Right lobe of liver (tissue), 4 donors: ENCODE measurements at regions not wholly inside any gene's neighbourhood (a gene's known extent, or its start where the extent isn't known, plus 50 kb on each side); places are given as distances from the start of the nearest gene placed in this dataset.

ENCODE experiments used
- POLR2A ChIP-seq: fragments of 450-650 bp; IDR thresholded peaks from one replicate; pipeline ENCODE4 v1.6.1; 2017; ENCODE audit warnings: antibody characterized with exemption, mild to moderate bottlenecking
- TF ChIP-seq, protein P1 (sequence below), 4 donors: fragments of 200-600 bp in 3 of 4; fragments of 450-650 bp in 1 of 4; IDR thresholded peaks; one replicate each; pipeline versions ENCODE4 v1.5.1 to v1.8.0; 2016 to 2022; ENCODE audit warnings: antibody characterized with exemption in 4 of 4, mild to moderate bottlenecking in 2 of 4
- donor health status: DM: no; HTN: no; CAD: no.
- donor health status: DM: no; HTN: no; CAD: no.
- donor health status: DM: no; HTN: yes; CAD: no.

DNA sequence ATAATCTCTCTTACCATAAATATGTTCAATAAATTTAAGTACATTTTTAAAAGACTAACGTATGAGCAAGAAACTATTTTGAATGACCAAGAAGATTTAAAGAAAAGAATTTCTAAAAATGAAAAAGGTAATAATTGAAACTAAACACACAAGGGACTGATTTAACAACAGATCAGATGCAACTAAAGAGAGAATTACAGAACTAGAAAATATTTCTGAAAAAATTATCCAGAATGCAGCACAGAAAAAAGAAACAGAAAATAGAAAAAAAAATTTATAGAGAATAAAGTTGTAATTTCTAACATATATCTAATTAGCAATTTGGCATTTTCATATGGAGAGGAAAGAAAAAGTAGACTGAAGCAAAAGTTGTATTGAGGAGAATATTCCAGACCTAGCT lies 269.3 kb downstream of the TLE1 start:
- TF ChIP-seq, protein P1, sequence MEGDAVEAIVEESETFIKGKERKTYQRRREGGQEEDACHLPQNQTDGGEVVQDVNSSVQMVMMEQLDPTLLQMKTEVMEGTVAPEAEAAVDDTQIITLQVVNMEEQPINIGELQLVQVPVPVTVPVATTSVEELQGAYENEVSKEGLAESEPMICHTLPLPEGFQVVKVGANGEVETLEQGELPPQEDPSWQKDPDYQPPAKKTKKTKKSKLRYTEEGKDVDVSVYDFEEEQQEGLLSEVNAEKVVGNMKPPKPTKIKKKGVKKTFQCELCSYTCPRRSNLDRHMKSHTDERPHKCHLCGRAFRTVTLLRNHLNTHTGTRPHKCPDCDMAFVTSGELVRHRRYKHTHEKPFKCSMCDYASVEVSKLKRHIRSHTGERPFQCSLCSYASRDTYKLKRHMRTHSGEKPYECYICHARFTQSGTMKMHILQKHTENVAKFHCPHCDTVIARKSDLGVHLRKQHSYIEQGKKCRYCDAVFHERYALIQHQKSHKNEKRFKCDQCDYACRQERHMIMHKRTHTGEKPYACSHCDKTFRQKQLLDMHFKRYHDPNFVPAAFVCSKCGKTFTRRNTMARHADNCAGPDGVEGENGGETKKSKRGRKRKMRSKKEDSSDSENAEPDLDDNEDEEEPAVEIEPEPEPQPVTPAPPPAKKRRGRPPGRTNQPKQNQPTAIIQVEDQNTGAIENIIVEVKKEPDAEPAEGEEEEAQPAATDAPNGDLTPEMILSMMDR (IDR thresholded peaks at IDR 0.05): no peak
- no peak for TF ChIP-seq POLR2A
